ENCODE measurements at regions not wholly inside any gene's neighbourhood (a gene's known extent, or its start where the extent isn't known, plus 50 kb on each side); places are given as distances from the start of the nearest gene placed in this dataset.

GRCh38 chr15:29208836-29209235 lies 60.8 kb downstream of the NSMCE3 start:
- DNase-seq (ENCODE audit: low read depth), result no peak

GRCh38 chr15:29208352-29208751 lies 61.3 kb downstream of the NSMCE3 start:
- DNase-seq (ENCODE audit: low read depth), result peak; percentile 4

GRCh38 chr15:29207758-29208108 lies 61.9 kb downstream of the NSMCE3 start:
- DNase-seq (ENCODE audit: low read depth), result no peak

GRCh38 chr15:29207027-29207757 lies 62.4 kb downstream of the NSMCE3 start:
- no peak for DNase-seq (ENCODE audit: low read depth)

GRCh38 chr15:29205186-29205585 lies 64.4 kb downstream of the NSMCE3 start:
- no peak for DNase-seq (ENCODE audit: low read depth)

GRCh38 chr15:29204369-29204755 lies 65.3 kb downstream of the NSMCE3 start:
- DNase-seq (ENCODE audit: low read depth), result no peak

- DNase-seq (ENCODE audit: low read depth), result no peak
These were observed 65.8 kb downstream of the NSMCE3 start for GRCh38 chr15:29203718-29204368.

- DNase-seq (ENCODE audit: low read depth), result no peak
These were observed 72.9 kb downstream of the NSMCE3 start for GRCh38 chr15:29196722-29197121.

GRCh38 chr15:29196290-29196689 lies 73.3 kb downstream of the NSMCE3 start:
- DNase-seq (ENCODE audit: low read depth), result no peak

- no peak for DNase-seq (ENCODE audit: low read depth)
These were observed 74.8 kb downstream of the NSMCE3 start for GRCh38 chr15:29194866-29195265.

- no peak for DNase-seq (ENCODE audit: low read depth)
These were observed 86.4 kb downstream of the NSMCE3 start for GRCh38 chr15:29183071-29183831.

GRCh38 chr15:29182590-29182989 lies 87.0 kb downstream of the NSMCE3 start:
- DNase-seq (ENCODE audit: low read depth), result no peak

GRCh38 chr15:29172742-29173725 lies 96.6 kb downstream of the NSMCE3 start:
- DNase-seq (ENCODE audit: low read depth), result no peak

- DNase-seq (ENCODE audit: low read depth), result no peak
These were observed 99.1 kb downstream of the NSMCE3 start for GRCh38 chr15:29170521-29170920.

Data from LHCN-M2 (cell line).